ENCODE measurements at regions not wholly inside any gene's neighbourhood (a gene's known extent, or its start where the extent isn't known, plus 50 kb on each side); places are given as distances from the start of the nearest gene placed in this dataset.

DNA sequence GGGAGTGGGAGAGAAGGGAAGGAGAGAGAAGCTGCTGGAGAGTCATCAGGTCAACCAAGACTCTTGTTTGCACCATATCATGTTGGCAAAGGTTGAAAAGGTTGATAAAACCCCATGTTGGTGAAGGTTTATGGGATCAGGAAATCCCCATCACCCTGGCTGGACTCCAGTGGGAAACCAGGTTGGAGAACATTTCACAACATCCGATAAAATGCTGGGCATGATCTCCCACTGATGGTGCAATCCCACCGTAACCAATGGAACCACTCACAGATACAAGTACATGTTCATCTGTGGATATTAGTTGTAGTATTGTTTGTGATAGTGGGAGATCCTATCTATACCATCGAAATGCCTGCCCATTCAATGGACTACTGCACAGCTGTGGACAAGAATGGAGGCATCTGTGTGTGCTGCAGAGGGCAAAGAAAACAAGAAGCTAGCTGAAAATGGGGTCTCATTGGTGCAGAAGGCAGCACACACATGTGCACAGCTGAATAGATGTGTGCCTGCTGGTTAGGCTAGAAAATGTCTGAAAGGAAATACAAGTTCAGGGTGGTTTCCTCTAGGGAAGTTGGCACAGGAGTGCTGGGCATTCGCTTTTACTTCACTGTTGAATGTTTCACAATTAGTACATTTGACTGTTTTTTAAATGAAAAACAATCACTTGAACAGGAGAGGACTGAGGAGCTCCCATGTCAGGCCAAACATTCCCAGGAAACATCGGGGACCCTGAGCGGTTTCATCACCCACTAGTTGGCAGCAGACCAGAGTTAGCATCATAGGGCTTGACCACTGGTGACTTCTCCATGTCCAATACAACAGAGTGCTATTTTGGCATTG lies 80.4 kb upstream of the MGMT start:
- TF ChIP-seq EZH2phosphoT487 (IDR thresholded peaks at IDR 0.05; ENCODE audit: borderline replicate concordance, low read length) = no peak
- TF ChIP-seq EZH2 (IDR thresholded peaks at IDR 0.05; ENCODE audit: low read length, unreplicated experiment) = no peak

Measured in PC-3 (cell line).